GM12878 (cell line): ENCODE measurements at regions not wholly inside any gene's neighbourhood (a gene's known extent, or its start where the extent isn't known, plus 50 kb on each side); places are given as distances from the start of the nearest gene placed in this dataset.

Source experiments
- ATAC-seq: fragments of 200-7000 bp; cut with Tn5 transposase; 3 replicates; pipeline ENCODE4 v1.9.1; 2020; ENCODE audit warnings: mild to moderate bottlenecking, moderate library complexity
- BruUV-seq: library from RNA; stranded (reverse); fragments of 400-500 nt; replicated peaks from 2 replicates; lab custom pipeline; 2021; lab: Mats Ljungman, UMichigan
- CTCF ChIA-PET: fragments of 300-600 bp; sonication (Branson Sonifier 250); formaldehyde crosslinking; extraction: SDS; loops from one replicate; lab custom pipeline; 2021; ENCODE audit warnings: inconsistent platforms; lab: Yijun Ruan, JAX
- POLR2A ChIA-PET: fragments of 350-600 bp; formaldehyde crosslinking; extraction: SDS; loops from one replicate; lab custom pipeline; 2021; ENCODE audit warnings: inconsistent platforms; lab: Charles Lee
- RAD21 ChIA-PET: fragments of 300-600 bp; sonication (Branson Sonifier 250); formaldehyde crosslinking; loops from one replicate; lab custom pipeline; 2023; ENCODE audit warnings: antibody characterized with exemption; ENCODE audit not compliant: unreplicated experiment; lab: Charles Lee
- SMC1A ChIA-PET: fragments of 300-600 bp; sonication (Branson Sonifier 250); formaldehyde crosslinking; loops from one replicate; lab custom pipeline; 2023; ENCODE audit not compliant: unreplicated experiment, uncharacterized antibody; lab: Charles Lee
- DNase-seq: peaks from one replicate; pipeline ENCODE4 v3.0.0-alpha.2; 2011; ENCODE audit warnings: low read depth, low spot score
- FAIRE-seq: peaks from 3 replicates; lab custom pipeline; 2011; peaks lifted over from hg19 to GRCh38; lab: Jason Lieb, UNC
- H2AFZ ChIP-seq: 2 replicates; pipeline ENCODE4 v1.6.0; 2011; ENCODE audit warnings: low read depth, low read length, control low read depth; ENCODE audit not compliant: control insufficient read depth
- H3K27ac ChIP-seq: 2 replicates; pipeline ENCODE4 v1.5.1; 2011; ENCODE audit warnings: control low read depth; ENCODE audit not compliant: control insufficient read depth, insufficient read depth
- H3K27me3 ChIP-seq, 2 experiments: replicated peaks in 1 of 2; 2 replicates each; pipeline versions ENCODE4 v1.6.0 to v1.6.1; 2011; ENCODE audit warnings: low read length in 1 of 2; ENCODE audit not compliant: control insufficient read depth in 2 of 2, insufficient read depth in 2 of 2
- H3K36me3 ChIP-seq, 2 experiments: 2 replicates each; pipeline ENCODE4 v1.5.1; 2011; ENCODE audit warnings: low read length in 1 of 2; ENCODE audit not compliant: control insufficient read depth in 2 of 2, insufficient read depth in 2 of 2
- H3K4me1 ChIP-seq: 2 replicates; pipeline ENCODE4 v1.6.1; 2011; ENCODE audit warnings: mild to moderate bottlenecking, low read length, moderate library complexity, mixed read lengths; ENCODE audit not compliant: control insufficient read depth, insufficient read depth
- H3K4me2 ChIP-seq: 2 replicates; pipeline ENCODE4 v1.6.0; 2011; ENCODE audit warnings: control low read depth; ENCODE audit not compliant: control insufficient read depth, insufficient read depth
- H3K4me3 ChIP-seq: fragments of 200-600 bp; sonication (generic); 2 replicates; pipeline ENCODE4 v1.5.1; 2016
- H3K79me2 ChIP-seq: 2 replicates; pipeline ENCODE4 v1.6.0; 2011; ENCODE audit warnings: low read length; ENCODE audit not compliant: control insufficient read depth, insufficient read depth
- H3K9ac ChIP-seq: 2 replicates; pipeline ENCODE4 v1.8.0; 2011; ENCODE audit warnings: low read length, control low read depth, mixed read lengths; ENCODE audit not compliant: control insufficient read depth, insufficient read depth
- H3K9me3 ChIP-seq: replicated peaks from 3 replicates; pipeline ENCODE4 v1.5.1; 2011; ENCODE audit warnings: mild to moderate bottlenecking, low read length; ENCODE audit not compliant: control insufficient read depth, insufficient read depth
- H4K20me1 ChIP-seq: 2 replicates; pipeline ENCODE4 v1.6.0; 2011; ENCODE audit not compliant: control insufficient read depth, insufficient read depth
- CHD4 ChIP-seq: fragments of 200-600 bp; sonication (generic); IDR thresholded peaks from 2 replicates; pipeline ENCODE4 v1.6.1; 2016; ENCODE audit warnings: mild to moderate bottlenecking
- GABPA ChIP-seq: IDR thresholded peaks from 2 replicates; pipeline ENCODE4 v1.6.1; 2014; ENCODE audit warnings: antibody characterized with exemption, low read depth, mild to moderate bottlenecking, inconsistent platforms
- IKZF2 ChIP-seq, 2 experiments: fragments of 450-650 bp; IDR thresholded peaks; 2 replicates each; pipeline ENCODE4 v1.6.1; 2017; ENCODE audit warnings: mild to moderate bottlenecking in 2 of 2, moderate library complexity in 2 of 2
- LARP7 ChIP-seq: fragments of 450-650 bp; IDR thresholded peaks from 2 replicates; pipeline ENCODE4 v1.6.1; 2017; ENCODE audit warnings: mild to moderate bottlenecking
- RBBP5 ChIP-seq: fragments of 200-600 bp; sonication (generic); conservative IDR thresholded peaks from 2 replicates; pipeline ENCODE4 v1.6.1; 2016
- RCOR1 ChIP-seq: conservative IDR thresholded peaks from 2 replicates; pipeline ENCODE4 v1.6.1; 2012; ENCODE audit warnings: low read depth, low read length, improper control_type of control experiment
- ZNF384 ChIP-seq: IDR thresholded peaks from 2 replicates; pipeline ENCODE4 v1.6.1; 2012; ENCODE audit warnings: low read depth, mild to moderate bottlenecking, low read length, improper control_type of control experiment, borderline replicate concordance
- WGBS: methylation state at CpG from one replicate; pipeline ENCODE4 v1.1.6; 2016; ENCODE audit warnings: low lambda C conversion rate; ENCODE audit not compliant: insufficient replicate concordance, insufficient coverage; ENCODE audit errors: missing lambda C conversion rate; 5-methylcytosine and 5-hydroxymethylcytosine counted together
- in situ Hi-C: fragments of 300-500 bp; cut with MboI; formaldehyde crosslinking; loops from 9 replicates; pipeline ENCODE4 v1.14.3; 2018; ENCODE audit warnings: mixed read lengths
- intact Hi-C: fragments of 100-400 bp; cut with micrococcal nuclease; formaldehyde crosslinking; loops from one replicate; pipeline ENCODE4 v1.14.2; 2022; ENCODE audit not compliant: unreplicated experiment
- TF ChIP-seq, protein P1 (sequence below), 3 experiments: IDR thresholded peaks in 2 of 3; conservative IDR thresholded peaks in 1 of 3; 2 replicates each; pipeline ENCODE4 v1.5.1; 2011; ENCODE audit warnings: low read depth in 3 of 3, low read length in 3 of 3, mild to moderate bottlenecking in 3 of 3, control low read depth in 2 of 3, moderate library complexity in 2 of 3, inconsistent platforms in 1 of 3, mixed read lengths in 1 of 3; ENCODE audit not compliant: control insufficient read depth in 2 of 3, insufficient read depth in 1 of 3; ENCODE audit errors: extremely low read depth in 1 of 3
- TF ChIP-seq, protein P2 (sequence below): IDR thresholded peaks from 2 replicates; pipeline ENCODE4 v1.6.1; 2012; ENCODE audit warnings: mild to moderate bottlenecking, low read depth, low read length
- TF ChIP-seq, protein P3 (sequence below): fragments of 450-650 bp; formaldehyde crosslinking; IDR thresholded peaks from 2 replicates; pipeline ENCODE4 v1.5.0; 2022; ENCODE audit warnings: mild to moderate bottlenecking, missing genetic modification characterization
- TF ChIP-seq, protein P4 (sequence below): fragments of 450-650 bp; IDR thresholded peaks from 2 replicates; pipeline ENCODE4 v1.6.1; 2017; ENCODE audit warnings: mild to moderate bottlenecking, moderate library complexity

DNA sequence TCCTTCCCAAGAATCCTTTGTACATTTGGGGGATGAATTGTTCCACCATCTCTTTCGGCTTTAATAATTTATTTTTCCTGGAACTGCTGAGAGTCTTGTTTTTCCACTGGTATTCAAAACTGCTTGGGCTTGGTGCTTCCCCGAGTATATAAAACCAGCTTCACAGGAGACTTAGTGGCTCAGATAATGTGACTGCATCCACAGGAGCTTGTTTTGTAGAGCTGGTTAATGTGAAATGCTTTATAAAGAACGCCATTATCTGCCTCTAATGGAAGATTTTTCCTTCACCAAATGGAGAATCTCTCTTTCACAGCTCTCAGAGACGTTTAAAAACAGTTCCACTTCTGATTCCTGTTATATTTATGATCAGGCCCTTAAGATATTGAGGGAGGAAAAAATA, 935.5 kb downstream of the RAB28 start (continued):
- no peak for TF ChIP-seq LARP7
- TF ChIP-seq ZNF384: no peak
- TF ChIP-seq, protein P1, sequence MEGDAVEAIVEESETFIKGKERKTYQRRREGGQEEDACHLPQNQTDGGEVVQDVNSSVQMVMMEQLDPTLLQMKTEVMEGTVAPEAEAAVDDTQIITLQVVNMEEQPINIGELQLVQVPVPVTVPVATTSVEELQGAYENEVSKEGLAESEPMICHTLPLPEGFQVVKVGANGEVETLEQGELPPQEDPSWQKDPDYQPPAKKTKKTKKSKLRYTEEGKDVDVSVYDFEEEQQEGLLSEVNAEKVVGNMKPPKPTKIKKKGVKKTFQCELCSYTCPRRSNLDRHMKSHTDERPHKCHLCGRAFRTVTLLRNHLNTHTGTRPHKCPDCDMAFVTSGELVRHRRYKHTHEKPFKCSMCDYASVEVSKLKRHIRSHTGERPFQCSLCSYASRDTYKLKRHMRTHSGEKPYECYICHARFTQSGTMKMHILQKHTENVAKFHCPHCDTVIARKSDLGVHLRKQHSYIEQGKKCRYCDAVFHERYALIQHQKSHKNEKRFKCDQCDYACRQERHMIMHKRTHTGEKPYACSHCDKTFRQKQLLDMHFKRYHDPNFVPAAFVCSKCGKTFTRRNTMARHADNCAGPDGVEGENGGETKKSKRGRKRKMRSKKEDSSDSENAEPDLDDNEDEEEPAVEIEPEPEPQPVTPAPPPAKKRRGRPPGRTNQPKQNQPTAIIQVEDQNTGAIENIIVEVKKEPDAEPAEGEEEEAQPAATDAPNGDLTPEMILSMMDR (IDR thresholded peaks at IDR 0.05 in 2 of 3, conservative IDR thresholded peaks at IDR 0.05 in 1 of 3; ENCODE audit: control insufficient read depth in 2 of 3, extremely low read depth in 1 of 3, insufficient read depth in 1 of 3, low read depth in 3 of 3, low read length in 3 of 3): no peak
- TF ChIP-seq CHD4: no peak
- TF ChIP-seq, protein P2, sequence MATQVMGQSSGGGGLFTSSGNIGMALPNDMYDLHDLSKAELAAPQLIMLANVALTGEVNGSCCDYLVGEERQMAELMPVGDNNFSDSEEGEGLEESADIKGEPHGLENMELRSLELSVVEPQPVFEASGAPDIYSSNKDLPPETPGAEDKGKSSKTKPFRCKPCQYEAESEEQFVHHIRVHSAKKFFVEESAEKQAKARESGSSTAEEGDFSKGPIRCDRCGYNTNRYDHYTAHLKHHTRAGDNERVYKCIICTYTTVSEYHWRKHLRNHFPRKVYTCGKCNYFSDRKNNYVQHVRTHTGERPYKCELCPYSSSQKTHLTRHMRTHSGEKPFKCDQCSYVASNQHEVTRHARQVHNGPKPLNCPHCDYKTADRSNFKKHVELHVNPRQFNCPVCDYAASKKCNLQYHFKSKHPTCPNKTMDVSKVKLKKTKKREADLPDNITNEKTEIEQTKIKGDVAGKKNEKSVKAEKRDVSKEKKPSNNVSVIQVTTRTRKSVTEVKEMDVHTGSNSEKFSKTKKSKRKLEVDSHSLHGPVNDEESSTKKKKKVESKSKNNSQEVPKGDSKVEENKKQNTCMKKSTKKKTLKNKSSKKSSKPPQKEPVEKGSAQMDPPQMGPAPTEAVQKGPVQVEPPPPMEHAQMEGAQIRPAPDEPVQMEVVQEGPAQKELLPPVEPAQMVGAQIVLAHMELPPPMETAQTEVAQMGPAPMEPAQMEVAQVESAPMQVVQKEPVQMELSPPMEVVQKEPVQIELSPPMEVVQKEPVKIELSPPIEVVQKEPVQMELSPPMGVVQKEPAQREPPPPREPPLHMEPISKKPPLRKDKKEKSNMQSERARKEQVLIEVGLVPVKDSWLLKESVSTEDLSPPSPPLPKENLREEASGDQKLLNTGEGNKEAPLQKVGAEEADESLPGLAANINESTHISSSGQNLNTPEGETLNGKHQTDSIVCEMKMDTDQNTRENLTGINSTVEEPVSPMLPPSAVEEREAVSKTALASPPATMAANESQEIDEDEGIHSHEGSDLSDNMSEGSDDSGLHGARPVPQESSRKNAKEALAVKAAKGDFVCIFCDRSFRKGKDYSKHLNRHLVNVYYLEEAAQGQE: no peak

DNA sequence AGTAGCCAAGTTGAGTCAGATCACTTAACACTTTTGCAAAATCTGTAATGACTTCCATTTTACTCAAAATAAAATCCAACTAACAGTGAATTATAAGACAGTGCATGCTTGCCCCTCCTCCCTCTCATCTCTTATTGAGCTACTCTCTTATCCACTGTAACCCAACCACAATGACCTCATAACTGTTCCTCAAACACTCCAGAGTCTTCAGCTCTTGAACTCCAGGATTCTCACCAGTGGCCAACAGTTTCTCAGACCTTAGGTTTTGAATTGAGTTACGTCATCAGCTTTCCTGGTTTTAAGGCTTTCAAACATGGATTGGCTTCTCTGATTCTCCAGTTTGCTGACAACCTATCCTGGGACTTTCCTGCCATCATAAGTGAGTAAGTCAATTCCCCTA, 938.3 kb downstream of the RAB28 start:
- intact Hi-C loops (no loop called here), in situ Hi-C loops (no loop called here)
- ATAC-seq: no peak
- Histone ChIP-seq H4K20me1 (no peaks in the 10 kb centered on the region), H3K4me1 (no peaks in the 10 kb centered on the region), H3K9me3 (no peaks in the 10 kb centered on the region), H3K27ac (no peak overlapping the region), H3K79me2 (no peaks in the 10 kb centered on the region), H3K9ac (no peak overlapping the region), H2AFZ (no peak overlapping the region), H3K4me3 (no peak overlapping the region), H3K27me3 (no peaks in the 10 kb centered on the region), H3K36me3 (no peaks in the 10 kb centered on the region), H3K4me2 (no peak overlapping the region)
- no peak for FAIRE-seq
- no peak for DNase-seq
- ChIA-PET CTCF (no interaction called here), SMC1A (no interaction called here), RAD21 (no interaction called here), POLR2A (no interaction called here)
- no TSS peak for BruUV-seq
- 5% methylated on average over 1 of the region's 1 CpG for WGBS
- TF ChIP-seq GABPA: no peak
- no peak for TF ChIP-seq IKZF2 (IDR thresholded peaks at IDR 0.05)
- TF ChIP-seq, protein P3, sequence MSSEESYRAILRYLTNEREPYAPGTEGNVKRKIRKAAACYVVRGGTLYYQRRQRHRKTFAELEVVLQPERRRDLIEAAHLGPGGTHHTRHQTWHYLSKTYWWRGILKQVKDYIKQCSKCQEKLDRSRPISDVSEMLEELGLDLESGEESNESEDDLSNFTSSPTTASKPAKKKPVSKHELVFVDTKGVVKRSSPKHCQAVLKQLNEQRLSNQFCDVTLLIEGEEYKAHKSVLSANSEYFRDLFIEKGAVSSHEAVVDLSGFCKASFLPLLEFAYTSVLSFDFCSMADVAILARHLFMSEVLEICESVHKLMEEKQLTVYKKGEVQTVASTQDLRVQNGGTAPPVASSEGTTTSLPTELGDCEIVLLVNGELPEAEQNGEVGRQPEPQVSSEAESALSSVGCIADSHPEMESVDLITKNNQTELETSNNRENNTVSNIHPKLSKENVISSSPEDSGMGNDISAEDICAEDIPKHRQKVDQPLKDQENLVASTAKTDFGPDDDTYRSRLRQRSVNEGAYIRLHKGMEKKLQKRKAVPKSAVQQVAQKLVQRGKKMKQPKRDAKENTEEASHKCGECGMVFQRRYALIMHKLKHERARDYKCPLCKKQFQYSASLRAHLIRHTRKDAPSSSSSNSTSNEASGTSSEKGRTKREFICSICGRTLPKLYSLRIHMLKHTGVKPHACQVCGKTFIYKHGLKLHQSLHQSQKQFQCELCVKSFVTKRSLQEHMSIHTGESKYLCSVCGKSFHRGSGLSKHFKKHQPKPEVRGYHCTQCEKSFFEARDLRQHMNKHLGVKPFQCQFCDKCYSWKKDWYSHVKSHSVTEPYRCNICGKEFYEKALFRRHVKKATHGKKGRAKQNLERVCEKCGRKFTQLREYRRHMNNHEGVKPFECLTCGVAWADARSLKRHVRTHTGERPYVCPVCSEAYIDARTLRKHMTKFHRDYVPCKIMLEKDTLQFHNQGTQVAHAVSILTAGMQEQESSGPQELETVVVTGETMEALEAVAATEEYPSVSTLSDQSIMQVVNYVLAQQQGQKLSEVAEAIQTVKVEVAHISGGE: no peak
- no peak for TF ChIP-seq RCOR1
- TF ChIP-seq, protein P4, sequence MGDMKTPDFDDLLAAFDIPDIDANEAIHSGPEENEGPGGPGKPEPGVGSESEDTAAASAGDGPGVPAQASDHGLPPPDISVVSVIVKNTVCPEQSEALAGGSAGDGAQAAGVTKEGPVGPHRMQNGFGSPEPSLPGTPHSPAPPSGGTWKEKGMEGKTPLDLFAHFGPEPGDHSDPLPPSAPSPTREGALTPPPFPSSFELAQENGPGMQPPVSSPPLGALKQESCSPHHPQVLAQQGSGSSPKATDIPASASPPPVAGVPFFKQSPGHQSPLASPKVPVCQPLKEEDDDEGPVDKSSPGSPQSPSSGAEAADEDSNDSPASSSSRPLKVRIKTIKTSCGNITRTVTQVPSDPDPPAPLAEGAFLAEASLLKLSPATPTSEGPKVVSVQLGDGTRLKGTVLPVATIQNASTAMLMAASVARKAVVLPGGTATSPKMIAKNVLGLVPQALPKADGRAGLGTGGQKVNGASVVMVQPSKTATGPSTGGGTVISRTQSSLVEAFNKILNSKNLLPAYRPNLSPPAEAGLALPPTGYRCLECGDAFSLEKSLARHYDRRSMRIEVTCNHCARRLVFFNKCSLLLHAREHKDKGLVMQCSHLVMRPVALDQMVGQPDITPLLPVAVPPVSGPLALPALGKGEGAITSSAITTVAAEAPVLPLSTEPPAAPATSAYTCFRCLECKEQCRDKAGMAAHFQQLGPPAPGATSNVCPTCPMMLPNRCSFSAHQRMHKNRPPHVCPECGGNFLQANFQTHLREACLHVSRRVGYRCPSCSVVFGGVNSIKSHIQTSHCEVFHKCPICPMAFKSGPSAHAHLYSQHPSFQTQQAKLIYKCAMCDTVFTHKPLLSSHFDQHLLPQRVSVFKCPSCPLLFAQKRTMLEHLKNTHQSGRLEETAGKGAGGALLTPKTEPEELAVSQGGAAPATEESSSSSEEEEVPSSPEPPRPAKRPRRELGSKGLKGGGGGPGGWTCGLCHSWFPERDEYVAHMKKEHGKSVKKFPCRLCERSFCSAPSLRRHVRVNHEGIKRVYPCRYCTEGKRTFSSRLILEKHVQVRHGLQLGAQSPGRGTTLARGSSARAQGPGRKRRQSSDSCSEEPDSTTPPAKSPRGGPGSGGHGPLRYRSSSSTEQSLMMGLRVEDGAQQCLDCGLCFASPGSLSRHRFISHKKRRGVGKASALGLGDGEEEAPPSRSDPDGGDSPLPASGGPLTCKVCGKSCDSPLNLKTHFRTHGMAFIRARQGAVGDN: no peak
- TF ChIP-seq RBBP5: no peak
